H1 (cell line): ENCODE measurements at regions not wholly inside any gene's neighbourhood (a gene's known extent, or its start where the extent isn't known, plus 50 kb on each side); places are given as distances from the start of the nearest gene placed in this dataset.

Experiments
- CTCF ChIA-PET: fragments of 300-600 bp; sonication (Branson Sonifier 250); formaldehyde crosslinking; loops from one replicate; lab custom pipeline; 2021; ENCODE audit not compliant: partially characterized antibody; lab: Charles Lee
- POLR2A ChIA-PET: fragments of 300-600 bp; sonication (Branson Sonifier 250); formaldehyde crosslinking; loops from one replicate; lab custom pipeline; 2021; ENCODE audit warnings: inconsistent platforms; ENCODE audit not compliant: partially characterized antibody; lab: Charles Lee
- DNase-seq, 2 experiments: peaks; one replicate each; pipeline versions ENCODE4 v3.0.0 to v3.0.0-alpha.2; 2010 to 2022; ENCODE audit warnings: low spot score in 2 of 2, low read depth in 1 of 2, mixed read lengths in 1 of 2
- FAIRE-seq: peaks from 2 replicates; lab custom pipeline; 2011; peaks lifted over from hg19 to GRCh38; lab: Jason Lieb, UNC
- H2AFZ ChIP-seq: 2 replicates; pipeline ENCODE4 v1.8.1; 2012; ENCODE audit warnings: low read length, inconsistent platforms
- H2AK5ac ChIP-seq: 2 replicates; pipeline ENCODE4 v1.6.1; 2013; ENCODE audit warnings: low read depth, low read length
- H2BK120ac ChIP-seq: replicated peaks from 2 replicates; pipeline ENCODE3; 2013; ENCODE audit warnings: low read depth, low read length, inconsistent platforms
- H2BK12ac ChIP-seq: 2 replicates; pipeline ENCODE4 v1.6.1; 2013; ENCODE audit warnings: low read depth, low read length
- H2BK15ac ChIP-seq: 2 replicates; pipeline ENCODE4 v1.6.1; 2013; ENCODE audit warnings: low read length
- H2BK20ac ChIP-seq: 2 replicates; pipeline ENCODE4 v1.6.1; 2013; ENCODE audit warnings: low read length
- H2BK5ac ChIP-seq: 2 replicates; pipeline ENCODE4 v1.6.1; 2013; ENCODE audit warnings: low read depth, low read length
- H3K14ac ChIP-seq: 2 replicates; pipeline ENCODE4 v1.6.1; 2013; ENCODE audit warnings: inconsistent platforms; ENCODE audit not compliant: insufficient read length
- H3K18ac ChIP-seq: 2 replicates; pipeline ENCODE4 v1.6.1; 2013; ENCODE audit warnings: low read length; ENCODE audit errors: extremely low read depth
- H3K23ac ChIP-seq: 2 replicates; pipeline ENCODE4 v1.6.1; 2013; ENCODE audit warnings: inconsistent platforms; ENCODE audit not compliant: insufficient read length
- H3K23me2 ChIP-seq: 2 replicates; pipeline ENCODE4 v1.6.1; 2013; ENCODE audit warnings: low read depth, low read length
- H3K27ac ChIP-seq: 2 replicates; pipeline ENCODE4 v1.6.1; 2011; ENCODE audit warnings: low read depth, low read length, inconsistent platforms
- H3K27me3 ChIP-seq, 4 experiments: replicated peaks in 1 of 4; 1 replicate in 1 of 4; 2 replicates in 3 of 4; pipeline versions ENCODE4 v1.6.1 to v1.8.1; 2011 to 2013; ENCODE audit warnings: low read length in 3 of 4, mild to moderate bottlenecking in 3 of 4, inconsistent platforms in 2 of 4, mixed read lengths in 2 of 4, moderate library complexity in 1 of 4; ENCODE audit not compliant: control insufficient read depth in 3 of 4, insufficient read depth in 3 of 4; ENCODE audit errors: extremely low read depth in 1 of 4
- H3K36me3 ChIP-seq, 4 experiments: 2 replicates each; pipeline versions ENCODE4 v1.6.1 to v1.8.1; 2011 to 2013; ENCODE audit warnings: mild to moderate bottlenecking in 4 of 4, low read length in 3 of 4, moderate library complexity in 2 of 4, control low read depth in 1 of 4, inconsistent platforms in 1 of 4; ENCODE audit not compliant: insufficient read depth in 4 of 4, control insufficient read depth in 2 of 4
- H3K4ac ChIP-seq: replicated peaks from 2 replicates; pipeline ENCODE3; 2013; ENCODE audit warnings: low read length, low read depth, mixed read lengths, inconsistent platforms; ENCODE audit not compliant: insufficient read length
- H3K4me1 ChIP-seq, 4 experiments: replicated peaks in 1 of 4; 1 replicate in 1 of 4; 2 replicates in 3 of 4; pipeline versions ENCODE4 v1.6.1 to v1.8.1; 2011 to 2013; ENCODE audit warnings: low read length in 3 of 4, inconsistent platforms in 2 of 4, mixed read lengths in 1 of 4; ENCODE audit not compliant: insufficient read depth in 4 of 4, control insufficient read depth in 3 of 4
- H3K4me2 ChIP-seq, 2 experiments: 2 replicates each; pipeline versions ENCODE4 v1.6.1 to v1.8.1; 2011 to 2013; ENCODE audit warnings: low read depth in 2 of 2, low read length in 2 of 2, control low read depth in 1 of 2, inconsistent platforms in 1 of 2, mild to moderate bottlenecking in 1 of 2; ENCODE audit not compliant: insufficient read depth in 1 of 2
- H3K4me3 ChIP-seq, 4 experiments: fragments of 200-600, 300-600 bp in 1 of 4; sonication (generic), shearing (Covaris generic), sonication (Bioruptor Twin) in 1 of 4; 2 replicates each; pipeline versions ENCODE4 v1.5.1 to v1.8.1; 2011 to 2016; ENCODE audit warnings: low read length in 4 of 4, low read depth in 3 of 4, control low read depth in 2 of 4, inconsistent platforms in 2 of 4, mild to moderate bottlenecking in 2 of 4, mixed read lengths in 1 of 4, moderate library complexity in 1 of 4; ENCODE audit not compliant: insufficient read depth in 2 of 4; ENCODE audit errors: extremely low read depth in 1 of 4
- H3K56ac ChIP-seq: replicated peaks from 2 replicates; pipeline ENCODE3; 2013; ENCODE audit warnings: low read depth, mild to moderate bottlenecking, mixed read lengths, low read length, inconsistent platforms; ENCODE audit not compliant: insufficient read length
- H3K79me1 ChIP-seq: 2 replicates; pipeline ENCODE4 v1.6.1; 2013; ENCODE audit warnings: low read depth, low read length, control low read depth
- H3K79me2 ChIP-seq, 2 experiments: 2 replicates each; pipeline versions ENCODE4 v1.6.1 to v1.8.1; 2012 to 2013; ENCODE audit warnings: low read length in 2 of 2, mild to moderate bottlenecking in 2 of 2, inconsistent platforms in 1 of 2; ENCODE audit not compliant: insufficient read depth in 2 of 2, control insufficient read depth in 1 of 2
- H3K9ac ChIP-seq, 4 experiments: replicated peaks in 1 of 4; 1 replicate in 1 of 4; 2 replicates in 3 of 4; pipeline versions ENCODE4 v1.6.1 to v1.8.1; 2011 to 2013; ENCODE audit warnings: low read depth in 3 of 4, low read length in 3 of 4, control low read depth in 2 of 4, mild to moderate bottlenecking in 2 of 4, moderate library complexity in 2 of 4, inconsistent platforms in 1 of 4; ENCODE audit errors: extremely low read depth in 1 of 4
- H3K9me3 ChIP-seq, 2 experiments: 2 replicates each; pipeline versions ENCODE4 v1.6.1 to v1.8.1; 2012 to 2013; ENCODE audit warnings: mild to moderate bottlenecking in 2 of 2, moderate library complexity in 2 of 2, control low read depth in 1 of 2, inconsistent platforms in 1 of 2, low read depth in 1 of 2, low read length in 1 of 2, mixed read lengths in 1 of 2; ENCODE audit not compliant: insufficient read depth in 2 of 2
- H4K20me1 ChIP-seq, 2 experiments: replicated peaks in 1 of 2; 2 replicates each; pipeline versions ENCODE3 to v1.8.1; 2011 to 2013; ENCODE audit warnings: inconsistent platforms in 2 of 2, low read length in 2 of 2, mild to moderate bottlenecking in 1 of 2; ENCODE audit not compliant: insufficient read depth in 2 of 2, control insufficient read depth in 1 of 2
- H4K5ac ChIP-seq: 2 replicates; pipeline ENCODE4 v1.6.1; 2013; ENCODE audit warnings: low read length, low read depth, mixed read lengths, inconsistent platforms; ENCODE audit not compliant: insufficient read length
- H4K8ac ChIP-seq: 2 replicates; pipeline ENCODE4 v1.8.0; 2013; ENCODE audit warnings: mild to moderate bottlenecking, moderate library complexity, low read length, inconsistent platforms; ENCODE audit not compliant: insufficient read depth; ENCODE audit errors: extremely low read depth
- H4K91ac ChIP-seq: replicated peaks from 2 replicates; pipeline ENCODE3; 2013; ENCODE audit warnings: low read length, mixed read lengths, inconsistent platforms; ENCODE audit not compliant: insufficient read length
- EZH2 ChIP-seq: fragments of 200-600 bp; sonication (generic); IDR thresholded peaks from 2 replicates; pipeline ENCODE4 v1.7.1; 2012; ENCODE audit warnings: low read depth, mild to moderate bottlenecking, moderate library complexity, low read length, inconsistent platforms; ENCODE audit not compliant: severe bottlenecking
- HDAC2 ChIP-seq, 2 experiments: fragments of 300-600 bp in 1 of 2; sonication (generic) in 1 of 2; IDR thresholded peaks; 2 replicates each; pipeline ENCODE4 v1.6.1; 2011 to 2012; ENCODE audit warnings: low read depth in 2 of 2, low read length in 2 of 2, mild to moderate bottlenecking in 2 of 2, moderate library complexity in 2 of 2, borderline replicate concordance in 1 of 2, inconsistent platforms in 1 of 2
- JUND ChIP-seq: IDR thresholded peaks from 2 replicates; pipeline ENCODE4 v1.6.1; 2011; ENCODE audit warnings: mild to moderate bottlenecking, improper control_type of control experiment, low read length
- SAP30 ChIP-seq: fragments of 300-600 bp; sonication (generic); IDR thresholded peaks from 2 replicates; pipeline ENCODE4 v1.7.1; 2012; ENCODE audit warnings: low read length, moderate library complexity, mild to moderate bottlenecking, inconsistent platforms; ENCODE audit not compliant: insufficient read depth, insufficient replicate concordance
- TAF1 ChIP-seq: IDR thresholded peaks from 2 replicates; pipeline ENCODE4 v1.6.1; 2011; ENCODE audit warnings: mild to moderate bottlenecking, low read depth, low read length
- WGBS, 2 experiments: shearing (Covaris generic) in 1 of 2; methylation state at CpG; one replicate each; pipeline versions ENCODE4 v1.1.6 to v1.1.7; 2013 to 2015; ENCODE audit warnings: low lambda C conversion rate in 2 of 2, mixed read lengths in 2 of 2, inconsistent platforms in 1 of 2, low coverage in 1 of 2, missing lambda C conversion rate in 1 of 2; ENCODE audit not compliant: insufficient replicate concordance in 2 of 2, insufficient coverage in 1 of 2, insufficient read length in 1 of 2; ENCODE audit errors: extremely low coverage in 1 of 2, missing lambda C conversion rate in 1 of 2; 5-methylcytosine and 5-hydroxymethylcytosine counted together

DNA sequence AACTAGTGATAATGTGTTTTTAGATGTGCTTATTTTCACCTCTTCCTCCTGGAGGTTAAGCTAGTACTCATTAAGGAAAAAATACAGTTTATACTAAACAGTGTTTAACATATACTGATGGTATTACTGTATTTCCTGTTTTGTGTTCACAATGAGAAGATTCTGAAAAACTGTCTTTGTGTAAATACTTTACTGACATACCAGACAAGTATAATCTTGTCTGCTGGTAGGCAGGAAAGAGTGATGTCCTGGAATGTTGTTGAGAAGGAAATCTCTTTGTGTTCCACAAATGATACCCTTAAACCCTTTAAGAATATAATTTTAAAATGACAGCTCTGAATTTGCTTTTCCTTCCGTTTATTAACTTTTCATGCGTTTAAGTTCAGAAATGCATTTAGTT is 205.5 kb upstream of the NUDT6 start:
- no peak overlapping the region for H4K8ac ChIP-seq
- DNase-seq (no peak), FAIRE-seq (no peak)
- 86% methylated on average over 2 of the region's 2 CpGs; no CpG with 5 or more reads in 1 of the 2 experiments for WGBS, 2 experiments
- H3K23ac ChIP-seq = no peak overlapping the region
- H3K14ac ChIP-seq = no peak overlapping the region
- H4K91ac ChIP-seq = no peak overlapping the region
- no peak overlapping the region for H3K18ac ChIP-seq
- no peak overlapping the region for H2BK20ac ChIP-seq
- H2BK12ac ChIP-seq = no peak overlapping the region
- H3K79me2 ChIP-seq = no peaks in the 10 kb centered on the region
- peak overlapping the region in 1 of 4 experiments; percentile 34; a peak in 1 of 7 replicates for H3K9ac ChIP-seq
- no peak overlapping the region for H2BK5ac ChIP-seq
- no peak overlapping the region for H2AK5ac ChIP-seq
- H3K4me2 ChIP-seq = no peak overlapping the region
- H3K56ac ChIP-seq = no peak overlapping the region
- H4K20me1 ChIP-seq = no peaks in the 10 kb centered on the region
- H3K9me3 ChIP-seq = no peaks in the 10 kb centered on the region
- H3K4me3 ChIP-seq = no peak overlapping the region
- H2AFZ ChIP-seq = no peak overlapping the region
- no peak overlapping the region for H3K27ac ChIP-seq
- no peaks in the 10 kb centered on the region for H3K4me1 ChIP-seq
- H4K5ac ChIP-seq = no peak overlapping the region
- no peaks in the 10 kb centered on the region for H3K79me1 ChIP-seq
- ChIA-PET CTCF (interaction anchor here (0.8 to 2.7 kb wide), 8 partner anchors 10 to 566 kb away, joined by 3 to 13 read pairs (median 4); no protein-coding TSS in a partner anchor), POLR2A (no interaction called here)
- H3K27me3 ChIP-seq = no peaks in the 10 kb centered on the region
- H3K23me2 ChIP-seq = no peaks in the 10 kb centered on the region
- no peaks in the 10 kb centered on the region for H3K36me3 ChIP-seq
- H3K4ac ChIP-seq = no peak overlapping the region
- H2BK120ac ChIP-seq = no peak overlapping the region
- H2BK15ac ChIP-seq = no peak overlapping the region
- no peak for TF ChIP-seq TAF1
- TF ChIP-seq HDAC2 (IDR thresholded peaks at IDR 0.05; ENCODE audit: borderline replicate concordance in 1 of 2, low read depth in 2 of 2, low read length in 2 of 2) = no peak
- no peak for TF ChIP-seq SAP30
- no peak for TF ChIP-seq JUND
- no peak for TF ChIP-seq EZH2
